ENCODE measurements at regions not wholly inside any gene's neighbourhood (a gene's known extent, or its start where the extent isn't known, plus 50 kb on each side); places are given as distances from the start of the nearest gene placed in this dataset.
"Not testable (repeated sequence)": the region's sequence is repeated elsewhere in the genome, so short reads cannot be mapped to it uniquely, and the experiment has no call there.

- DNase-seq (ENCODE audit: low read depth): no peak
These were observed 300.6 kb downstream of the SATB1 start for GRCh38 chr3:18124501-18124900.

- no peak for DNase-seq (ENCODE audit: low read depth)
These were observed 302.9 kb downstream of the SATB1 start for GRCh38 chr3:18122264-18122663.

GRCh38 chr3:18121020-18121419 is 304.1 kb downstream of the SATB1 start:
- DNase-seq (ENCODE audit: low read depth): no peak

GRCh38 chr3:18119866-18120265 is 305.3 kb downstream of the SATB1 start:
- DNase-seq (ENCODE audit: low read depth): no peak

- DNase-seq (ENCODE audit: low read depth): no peak
These were observed 310.2 kb downstream of the SATB1 start for GRCh38 chr3:18114894-18115293.

- no peak for DNase-seq (ENCODE audit: low read depth)
These were observed 311.7 kb downstream of the SATB1 start for GRCh38 chr3:18113417-18113816.

- DNase-seq (ENCODE audit: low read depth): no peak
These were observed 312.3 kb downstream of the SATB1 start for GRCh38 chr3:18112674-18113375.

GRCh38 chr3:18111796-18112232 is 313.3 kb downstream of the SATB1 start:
- DNase-seq (ENCODE audit: low read depth): no peak

- DNase-seq (ENCODE audit: low read depth): no peak
These were observed 321.5 kb downstream of the SATB1 start for GRCh38 chr3:18103591-18103990.

- DNase-seq (ENCODE audit: low read depth): no peak
These were observed 325.0 kb downstream of the SATB1 start for GRCh38 chr3:18100121-18100520.

GRCh38 chr3:18099611-18100010 is 325.5 kb downstream of the SATB1 start:
- DNase-seq (ENCODE audit: low read depth): no peak

- no peak for DNase-seq (ENCODE audit: low read depth)
These were observed 326.1 kb downstream of the SATB1 start for GRCh38 chr3:18098960-18099587.

GRCh38 chr3:18097989-18098388 is 327.1 kb downstream of the SATB1 start:
- DNase-seq (ENCODE audit: low read depth): no peak

- DNase-seq (ENCODE audit: low read depth): no peak
These were observed 327.7 kb downstream of the SATB1 start for GRCh38 chr3:18097473-18097872.

- DNase-seq (ENCODE audit: low read depth): no peak
These were observed 332.4 kb downstream of the SATB1 start for GRCh38 chr3:18092726-18093125.

- no peak for DNase-seq (ENCODE audit: low read depth)
These were observed 334.8 kb downstream of the SATB1 start for GRCh38 chr3:18090377-18090776.

- no peak for DNase-seq (ENCODE audit: low read depth)
These were observed 337.2 kb downstream of the SATB1 start for GRCh38 chr3:18087988-18088387.

- no peak for DNase-seq (ENCODE audit: low read depth)
These were observed 338.4 kb downstream of the SATB1 start for GRCh38 chr3:18086760-18087159.

- no peak for DNase-seq (ENCODE audit: low read depth)
These were observed 339.1 kb downstream of the SATB1 start for GRCh38 chr3:18086078-18086477.

- DNase-seq (ENCODE audit: low read depth): no peak
These were observed 339.7 kb downstream of the SATB1 start for GRCh38 chr3:18085429-18085828.

- DNase-seq (ENCODE audit: low read depth): not testable (repeated sequence)
These were observed 340.8 kb upstream of the TBC1D5 start for GRCh38 chr3:18083273-18083590.

GRCh38 chr3:18082551-18083272 is 340.3 kb upstream of the TBC1D5 start:
- DNase-seq (ENCODE audit: low read depth): no peak

GRCh38 chr3:18080198-18080689 is 337.8 kb upstream of the TBC1D5 start:
- no peak for DNase-seq (ENCODE audit: low read depth)
